Keratinocyte (primary cell): ENCODE measurements at regions not wholly inside any gene's neighbourhood (a gene's known extent, or its start where the extent isn't known, plus 50 kb on each side); places are given as distances from the start of the nearest gene placed in this dataset.

Experiments
- DNase-seq: peaks from one replicate; pipeline ENCODE4 v3.0.0-alpha.2; 2011; ENCODE audit warnings: low read depth, missing footprints, low spot score
- FAIRE-seq: peaks from 2 replicates; lab custom pipeline; 2011; peaks lifted over from hg19 to GRCh38; lab: Jason Lieb, UNC
- H2AFZ ChIP-seq: 2 replicates; pipeline ENCODE4 v1.6.0; 2012; ENCODE audit warnings: low read length, control low read depth, inconsistent platforms; ENCODE audit not compliant: control insufficient read depth
- H3K27ac ChIP-seq: 2 replicates; pipeline ENCODE4 v1.5.1; 2011; ENCODE audit warnings: low read length; ENCODE audit not compliant: control insufficient read depth, insufficient read depth
- H3K27me3 ChIP-seq: 3 replicates; pipeline ENCODE4 v1.6.0; 2011; ENCODE audit warnings: low read length; ENCODE audit not compliant: control insufficient read depth, insufficient read depth; ENCODE audit errors: extremely low read depth
- H3K36me3 ChIP-seq, 2 experiments: 2 replicates in 1 of 2; 3 replicates in 1 of 2; pipeline ENCODE4 v1.5.1; 2011; ENCODE audit warnings: low read length in 2 of 2, mild to moderate bottlenecking in 1 of 2; ENCODE audit not compliant: control insufficient read depth in 2 of 2, insufficient read depth in 2 of 2; ENCODE audit errors: extremely low read depth in 1 of 2
- H3K4me1 ChIP-seq: 3 replicates; pipeline ENCODE4 v1.5.1; 2011; ENCODE audit warnings: low read length; ENCODE audit not compliant: control insufficient read depth, insufficient read depth; ENCODE audit errors: extremely low read depth
- H3K4me2 ChIP-seq: 3 replicates; pipeline ENCODE4 v1.6.0; 2011; ENCODE audit warnings: low read depth, low read length; ENCODE audit not compliant: control insufficient read depth, insufficient read depth; ENCODE audit errors: extremely low read depth
- H3K4me3 ChIP-seq, 3 experiments: fragments of 200-600 bp in 1 of 3; sonication (generic) in 1 of 3; 2 replicates in 2 of 3; 3 replicates in 1 of 3; pipeline ENCODE4 v1.5.1; 2011 to 2016; ENCODE audit warnings: low read length in 3 of 3, mild to moderate bottlenecking in 3 of 3, control low read depth in 2 of 3, inconsistent platforms in 1 of 3, low read depth in 1 of 3, mixed read lengths in 1 of 3, mixed run types in 1 of 3, moderate library complexity in 1 of 3; ENCODE audit not compliant: control insufficient read depth in 2 of 3, insufficient read depth in 2 of 3; ENCODE audit errors: extremely low read depth in 1 of 3
- H3K79me2 ChIP-seq: 2 replicates; pipeline ENCODE4 v1.6.0; 2012; ENCODE audit warnings: low read length; ENCODE audit not compliant: control insufficient read depth, insufficient read depth
- H3K9ac ChIP-seq: 3 replicates; pipeline ENCODE4 v1.6.0; 2011; ENCODE audit warnings: low read length; ENCODE audit not compliant: control insufficient read depth, insufficient read depth; ENCODE audit errors: extremely low read depth
- H3K9me1 ChIP-seq: 3 replicates; pipeline ENCODE4 v1.6.0; 2011; ENCODE audit warnings: low read length; ENCODE audit not compliant: control insufficient read depth, insufficient read depth; ENCODE audit errors: extremely low read depth
- H3K9me3 ChIP-seq: 2 replicates; pipeline ENCODE4 v1.5.1; 2012; ENCODE audit warnings: low read depth, low read length; ENCODE audit not compliant: control insufficient read depth
- H4K20me1 ChIP-seq: 3 replicates; pipeline ENCODE4 v1.6.0; 2011; ENCODE audit warnings: low read length; ENCODE audit not compliant: control insufficient read depth, insufficient read depth; ENCODE audit errors: extremely low read depth
- CTCF ChIP-seq, 3 experiments: IDR thresholded peaks in 1 of 3; conservative IDR thresholded peaks in 1 of 3; optimal IDR thresholded peaks in 1 of 3; 2 replicates in 2 of 3; 3 replicates in 1 of 3; pipeline versions ENCODE3 to v1.5.1; 2011; ENCODE audit warnings: low read length in 3 of 3, mild to moderate bottlenecking in 3 of 3, moderate library complexity in 2 of 3, control low read depth in 1 of 3, inconsistent platforms in 1 of 3; ENCODE audit not compliant: insufficient read depth in 2 of 3; ENCODE audit errors: extremely low read depth in 1 of 3
- EZH2 ChIP-seq: IDR thresholded peaks from one replicate; pipeline ENCODE4 v1.6.1; 2012; ENCODE audit warnings: inconsistent platforms, mild to moderate bottlenecking, low read length, moderate library complexity
- dilution Hi-C: fragments of 300-500 bp; cut with MboI; formaldehyde crosslinking; loops from one replicate; pipeline ENCODE4 v1.7.0; 2020; ENCODE audit warnings: low sequenced_read_pairs; ENCODE audit not compliant: extremely low pct_ligation_motif_present

- Histone ChIP-seq H3K4me1 (no peaks in the 10 kb centered on the region), H3K4me3 (no peak overlapping the region), H3K9ac (no peak overlapping the region), H3K27me3 (no peaks in the 10 kb centered on the region), H3K4me2 (no peak overlapping the region), H2AFZ (no peak overlapping the region), H4K20me1 (no peaks in the 10 kb centered on the region), H3K9me1 (no peaks in the 10 kb centered on the region), H3K36me3 (no peaks in the 10 kb centered on the region), H3K9me3 (no peaks in the 10 kb centered on the region), H3K27ac (no peak overlapping the region), H3K79me2 (no peaks in the 10 kb centered on the region)
- TF ChIP-seq EZH2 (no peak), CTCF (optimal IDR thresholded peaks at IDR 0.05 in 1 of 3, IDR thresholded peaks at IDR 0.05 in 1 of 3, conservative IDR thresholded peaks at IDR 0.05 in 1 of 3; ENCODE audit: extremely low read depth in 1 of 3, insufficient read depth in 2 of 3, low read length in 3 of 3) (no peak)
- DNase-seq (no peak), FAIRE-seq (no peak)
- dilution Hi-C loops: no loop called here
Observed at GRCh38 chr17:33895491-33895890, 359.6 kb upstream of the CCL2 start.

GRCh38 chr17:33896263-33896662, 358.8 kb upstream of the CCL2 start:
- H3K9me3 ChIP-seq: no peaks in the 10 kb centered on the region
- no peak for FAIRE-seq
- no peaks in the 10 kb centered on the region for H3K9me1 ChIP-seq
- dilution Hi-C loops: no loop called here
- H3K36me3 ChIP-seq: no peaks in the 10 kb centered on the region
- no peak overlapping the region for H3K4me2 ChIP-seq
- no peaks in the 10 kb centered on the region for H3K27me3 ChIP-seq
- H3K27ac ChIP-seq: no peak overlapping the region
- no peak overlapping the region for H3K9ac ChIP-seq
- TF ChIP-seq CTCF (optimal IDR thresholded peaks at IDR 0.05 in 1 of 3, IDR thresholded peaks at IDR 0.05 in 1 of 3, conservative IDR thresholded peaks at IDR 0.05 in 1 of 3; ENCODE audit: extremely low read depth in 1 of 3, insufficient read depth in 2 of 3, low read length in 3 of 3) (no peak), EZH2 (no peak)
- H3K79me2 ChIP-seq: no peaks in the 10 kb centered on the region
- H4K20me1 ChIP-seq: no peaks in the 10 kb centered on the region
- H3K4me1 ChIP-seq: no peaks in the 10 kb centered on the region
- H3K4me3 ChIP-seq: no peak overlapping the region
- no peak overlapping the region for H2AFZ ChIP-seq
- DNase-seq: no peak
